Right lung (tissue), 2 donors: ENCODE measurements at regions not wholly inside any gene's neighbourhood (a gene's known extent, or its start where the extent isn't known, plus 50 kb on each side); places are given as distances from the start of the nearest gene placed in this dataset.
A peak's percentile ranks its signal among the peaks of the same experiment; 100 is the strongest.

Experiments
- DNase-seq, 2 donors: peaks; one replicate each; pipeline ENCODE4 v3.0.0-alpha.2; 2013

- DNase-seq: peak in 1 of 2 donors; percentile 8
These were observed 246.9 kb upstream of the KCNJ16 start for GRCh38 chr17:69828087-69828486.

GRCh38 chr17:69834494-69834893, 240.5 kb upstream of the KCNJ16 start:
- no peak for DNase-seq

- DNase-seq: no peak
These were observed 223.3 kb upstream of the KCNJ16 start for GRCh38 chr17:69851736-69852135.

- DNase-seq: peak in 1 of 2 donors; percentile 20
These were observed 221.3 kb upstream of the KCNJ16 start for GRCh38 chr17:69853541-69854224.

- DNase-seq: no peak
These were observed 220.7 kb upstream of the KCNJ16 start for GRCh38 chr17:69854225-69854780.

GRCh38 chr17:69856946-69857345, 218.1 kb upstream of the KCNJ16 start:
- DNase-seq: no peak

- DNase-seq: no peak
These were observed 217.6 kb upstream of the KCNJ16 start for GRCh38 chr17:69857412-69857835.

GRCh38 chr17:69858460-69858859, 216.6 kb upstream of the KCNJ16 start:
- DNase-seq: no peak

- DNase-seq: no peak
These were observed 214.8 kb upstream of the KCNJ16 start for GRCh38 chr17:69860142-69860680.

GRCh38 chr17:69864462-69864861, 210.6 kb upstream of the KCNJ16 start:
- no peak for DNase-seq

GRCh38 chr17:69869667-69870066, 205.4 kb upstream of the KCNJ16 start:
- no peak for DNase-seq

- DNase-seq: no peak
These were observed 204.9 kb upstream of the KCNJ16 start for GRCh38 chr17:69870091-69870530.

GRCh38 chr17:69870751-69871199, 204.2 kb upstream of the KCNJ16 start:
- peak; percentile 6 to 14 for DNase-seq

- no peak for DNase-seq
These were observed 203.7 kb upstream of the KCNJ16 start for GRCh38 chr17:69871318-69871717.

GRCh38 chr17:69872675-69873262, 202.3 kb upstream of the KCNJ16 start:
- DNase-seq: no peak

- DNase-seq: no peak
These were observed 200.8 kb upstream of the KCNJ16 start for GRCh38 chr17:69874175-69874670.

- DNase-seq: no peak
These were observed 198.3 kb upstream of the KCNJ16 start for GRCh38 chr17:69876757-69877156.

- DNase-seq: no peak
These were observed 196.4 kb upstream of the KCNJ16 start for GRCh38 chr17:69878661-69879060.

GRCh38 chr17:69879576-69879975, 195.4 kb upstream of the KCNJ16 start:
- DNase-seq: no peak

- DNase-seq: no peak
These were observed 194.4 kb upstream of the KCNJ16 start for GRCh38 chr17:69880591-69881112.

- no peak for DNase-seq
These were observed 192.7 kb upstream of the KCNJ16 start for GRCh38 chr17:69882281-69882680.

- no peak for DNase-seq
These were observed 191.9 kb upstream of the KCNJ16 start for GRCh38 chr17:69883120-69883519.

GRCh38 chr17:69884356-69884755, 190.7 kb upstream of the KCNJ16 start:
- DNase-seq: no peak
